IMR-90 (cell line): ENCODE measurements at regions not wholly inside any gene's neighbourhood (a gene's known extent, or its start where the extent isn't known, plus 50 kb on each side); places are given as distances from the start of the nearest gene placed in this dataset.

Source experiments
- ATAC-seq: fragments of 200-7000 bp; cut with Tn5 transposase; 2 replicates; pipeline ENCODE4 v1.9.1; 2020; ENCODE audit warnings: low read depth, mild to moderate bottlenecking, moderate library complexity
- BruUV-seq: library from RNA; stranded (reverse); fragments of 400-500 nt; replicated peaks from 2 replicates; lab custom pipeline; 2021; lab: Mats Ljungman, UMichigan
- CTCF ChIA-PET: fragments of 300-600 bp; formaldehyde crosslinking; extraction: SDS; loops from one replicate; lab custom pipeline; 2021; ENCODE audit warnings: antibody characterized with exemption; lab: Yijun Ruan, JAX
- POLR2A ChIA-PET: fragments of 300-600 bp; sonication (Branson Sonifier 250); formaldehyde crosslinking; loops from one replicate; lab custom pipeline; 2022; ENCODE audit warnings: antibody characterized with exemption; ENCODE audit not compliant: unreplicated experiment; lab: Charles Lee
- DNase-seq: peaks from one replicate; pipeline ENCODE4 v3.0.0; 2013
- H2AFZ ChIP-seq: replicated peaks from 2 replicates; pipeline ENCODE3; 2013; ENCODE audit warnings: low read length, mild to moderate bottlenecking; ENCODE audit not compliant: poor library complexity
- H2AK5ac ChIP-seq: 2 replicates; pipeline ENCODE4 v1.6.1; 2013; ENCODE audit warnings: low read depth, low read length, inconsistent platforms
- H2AK9ac ChIP-seq: replicated peaks from 2 replicates; pipeline ENCODE3; 2013; ENCODE audit warnings: mild to moderate bottlenecking, low read depth, low read length, moderate library complexity; ENCODE audit not compliant: poor library complexity
- H2BK120ac ChIP-seq: 2 replicates; pipeline ENCODE4 v1.6.1; 2013; ENCODE audit warnings: low read depth, low read length, inconsistent platforms
- H2BK15ac ChIP-seq: 3 replicates; pipeline ENCODE4 v1.6.1; 2013; ENCODE audit warnings: low read depth, low read length, inconsistent platforms
- H2BK20ac ChIP-seq: 2 replicates; pipeline ENCODE4 v1.6.1; 2013; ENCODE audit warnings: low read depth, mild to moderate bottlenecking, inconsistent platforms, low read length, moderate library complexity
- H2BK5ac ChIP-seq: 2 replicates; pipeline ENCODE4 v1.6.1; 2013; ENCODE audit warnings: mild to moderate bottlenecking, low read depth, low read length, inconsistent platforms; ENCODE audit not compliant: poor library complexity, severe bottlenecking
- H3K14ac ChIP-seq: replicated peaks from 2 replicates; pipeline ENCODE4 v1.6.1; 2013; ENCODE audit warnings: low read depth, low read length, inconsistent platforms
- H3K18ac ChIP-seq: 2 replicates; pipeline ENCODE4 v1.6.1; 2013; ENCODE audit warnings: low read depth, low read length, control low read depth
- H3K23ac ChIP-seq: 2 replicates; pipeline ENCODE4 v1.6.1; 2013; ENCODE audit warnings: low read depth, low read length, inconsistent platforms
- H3K27ac ChIP-seq: 2 replicates; pipeline ENCODE4 v1.5.1; 2013; ENCODE audit warnings: mild to moderate bottlenecking, control low read depth, low read length; ENCODE audit not compliant: insufficient read depth
- H3K27me3 ChIP-seq: 2 replicates; pipeline ENCODE4 v1.6.1; 2013; ENCODE audit warnings: low read length; ENCODE audit not compliant: control insufficient read depth, insufficient read depth
- H3K36me3 ChIP-seq: 2 replicates; pipeline ENCODE4 v1.6.1; 2013; ENCODE audit warnings: low read length, mixed read lengths; ENCODE audit not compliant: control insufficient read depth, insufficient read depth
- H3K4ac ChIP-seq: 2 replicates; pipeline ENCODE4 v1.6.1; 2013; ENCODE audit warnings: low read depth, low read length, inconsistent platforms
- H3K4me1 ChIP-seq: 2 replicates; pipeline ENCODE4 v1.6.1; 2013; ENCODE audit warnings: low read length, mixed read lengths; ENCODE audit not compliant: control insufficient read depth, insufficient read depth
- H3K4me2 ChIP-seq: 2 replicates; pipeline ENCODE4 v1.6.1; 2013; ENCODE audit warnings: low read depth, mild to moderate bottlenecking, control low read depth, low read length, moderate library complexity
- H3K4me3 ChIP-seq: 2 replicates; pipeline ENCODE4 v1.5.1; 2013; ENCODE audit warnings: low read depth, mild to moderate bottlenecking, control low read depth, low read length, moderate library complexity; ENCODE audit not compliant: insufficient read depth
- H3K56ac ChIP-seq: 2 replicates; pipeline ENCODE4 v1.6.1; 2013; ENCODE audit warnings: low read length, inconsistent platforms; ENCODE audit not compliant: insufficient read depth; ENCODE audit errors: extremely low read depth
- H3K79me1 ChIP-seq, 2 experiments: 2 replicates each; pipeline ENCODE4 v1.6.1; 2013; ENCODE audit warnings: low read length in 2 of 2, inconsistent platforms in 1 of 2, low read depth in 1 of 2
- H3K9ac ChIP-seq: 2 replicates; pipeline ENCODE4 v1.6.1; 2013; ENCODE audit warnings: low read depth, low read length, control low read depth
- H3K9me1 ChIP-seq: 2 replicates; pipeline ENCODE4 v1.6.1; 2013; ENCODE audit warnings: low read length, inconsistent platforms; ENCODE audit not compliant: insufficient read depth
- H3K9me3 ChIP-seq: 2 replicates; pipeline ENCODE4 v1.6.1; 2013; ENCODE audit warnings: low read length; ENCODE audit not compliant: control insufficient read depth, insufficient read depth
- H4K20me1 ChIP-seq: 2 replicates; pipeline ENCODE4 v1.6.1; 2013; ENCODE audit warnings: low read length, inconsistent platforms; ENCODE audit not compliant: insufficient read depth
- H4K5ac ChIP-seq: 2 replicates; pipeline ENCODE4 v1.6.1; 2013; ENCODE audit warnings: mild to moderate bottlenecking, low read depth, low read length, control low read depth
- H4K8ac ChIP-seq, 2 experiments: 2 replicates each; pipeline ENCODE4 v1.6.1; 2013; ENCODE audit warnings: low read depth in 2 of 2, low read length in 2 of 2, control low read depth in 1 of 2, inconsistent platforms in 1 of 2
- H4K91ac ChIP-seq: 2 replicates; pipeline ENCODE4 v1.6.1; 2013; ENCODE audit warnings: low read depth, low read length, inconsistent platforms; ENCODE audit not compliant: insufficient read depth
- BHLHE40 ChIP-seq: fragments of 150-350 bp; IDR thresholded peaks from 2 replicates; pipeline ENCODE4 v1.6.1; 2016; ENCODE audit warnings: mild to moderate bottlenecking, low read depth, low read length
- CEBPB ChIP-seq: IDR thresholded peaks from 2 replicates; pipeline ENCODE4 v1.6.1; 2012; ENCODE audit warnings: low read depth, low read length, improper control_type of control experiment
- CHD1 ChIP-seq: IDR thresholded peaks from 2 replicates; pipeline ENCODE4 v1.6.1; 2012; ENCODE audit warnings: low read depth, low read length, improper control_type of control experiment
- FOS ChIP-seq: fragments of 150-350 bp; IDR thresholded peaks from 2 replicates; pipeline ENCODE4 v1.6.1; 2016; ENCODE audit warnings: low read depth, low read length
- MAFK ChIP-seq: IDR thresholded peaks from 2 replicates; pipeline ENCODE4 v1.6.1; 2012; ENCODE audit warnings: low read depth, low read length, improper control_type of control experiment
- MAZ ChIP-seq: IDR thresholded peaks from 2 replicates; pipeline ENCODE4 v1.6.1; 2012; ENCODE audit warnings: low read depth, mild to moderate bottlenecking, low read length, improper control_type of control experiment, moderate library complexity, borderline replicate concordance
- MXI1 ChIP-seq: IDR thresholded peaks from 2 replicates; pipeline ENCODE4 v1.6.1; 2012; ENCODE audit warnings: low read depth, mild to moderate bottlenecking, low read length, moderate library complexity, borderline replicate concordance
- NFE2L2 ChIP-seq: fragments of 150-350 bp; IDR thresholded peaks from 2 replicates; pipeline ENCODE4 v1.6.1; 2016; ENCODE audit warnings: low read depth, mild to moderate bottlenecking, low read length
- POLR2A ChIP-seq: IDR thresholded peaks from 2 replicates; pipeline ENCODE4 v1.6.1; 2012; ENCODE audit warnings: mild to moderate bottlenecking, low read depth, low read length
- RAD21 ChIP-seq: IDR thresholded peaks from 2 replicates; pipeline ENCODE4 v1.6.1; 2012; ENCODE audit warnings: low read length, improper control_type of control experiment
- RCOR1 ChIP-seq: IDR thresholded peaks from 2 replicates; pipeline ENCODE4 v1.6.1; 2012; ENCODE audit warnings: mild to moderate bottlenecking, low read length, improper control_type of control experiment; ENCODE audit not compliant: insufficient replicate concordance
- RFX5 ChIP-seq: IDR thresholded peaks from 2 replicates; pipeline ENCODE4 v1.8.0; 2012; ENCODE audit warnings: low read depth, mild to moderate bottlenecking, low read length, moderate library complexity
- SMC3 ChIP-seq: fragments of 150-350 bp; IDR thresholded peaks from 2 replicates; pipeline ENCODE4 v1.6.1; 2016; ENCODE audit warnings: low read depth, mild to moderate bottlenecking, antibody characterized with exemption, low read length, moderate library complexity
- WGBS, 2 experiments: methylation state at CpG; one replicate each; pipeline versions ENCODE4 v1.1.5 to v1.1.7; 2013; ENCODE audit warnings: missing lambda C conversion rate in 2 of 2; ENCODE audit not compliant: insufficient read length in 1 of 2; ENCODE audit errors: extremely low coverage in 2 of 2; 5-methylcytosine and 5-hydroxymethylcytosine counted together
- dilution Hi-C: fragments of 300-500 bp; cut with HindIII; formaldehyde crosslinking; loops from one replicate; pipeline ENCODE4 v1.14.3; 2018; ENCODE audit warnings: low sequenced_read_pairs; ENCODE audit not compliant: unreplicated experiment
- in situ Hi-C: fragments of 300-500 bp; cut with MboI; formaldehyde crosslinking; loops from 3 replicates; pipeline ENCODE4 v1.14.3; 2019; ENCODE audit warnings: low sequenced_read_pairs, inconsistent platforms, mixed read lengths
- intact Hi-C: fragments of 100-400 bp; cut with micrococcal nuclease; formaldehyde crosslinking; loops from 2 replicates; pipeline ENCODE4 v1.10.0; 2022
- TF ChIP-seq, protein P1 (sequence below): conservative IDR thresholded peaks from 2 replicates; pipeline ENCODE4 v1.5.1; 2012; ENCODE audit warnings: mild to moderate bottlenecking, low read depth, low read length, improper control_type of control experiment
- TF ChIP-seq, protein P2 (sequence below): fragments of 150-350 bp; IDR thresholded peaks from 2 replicates; pipeline ENCODE4 v1.6.1; 2017; ENCODE audit warnings: mild to moderate bottlenecking, antibody characterized with exemption, low read length, low read depth
- TF ChIP-seq, protein P3 (sequence below): fragments of 150-350 bp; IDR thresholded peaks from 2 replicates; pipeline ENCODE4 v1.6.1; 2016; ENCODE audit warnings: low read depth, mild to moderate bottlenecking, low read length, moderate library complexity, borderline replicate concordance

DNA sequence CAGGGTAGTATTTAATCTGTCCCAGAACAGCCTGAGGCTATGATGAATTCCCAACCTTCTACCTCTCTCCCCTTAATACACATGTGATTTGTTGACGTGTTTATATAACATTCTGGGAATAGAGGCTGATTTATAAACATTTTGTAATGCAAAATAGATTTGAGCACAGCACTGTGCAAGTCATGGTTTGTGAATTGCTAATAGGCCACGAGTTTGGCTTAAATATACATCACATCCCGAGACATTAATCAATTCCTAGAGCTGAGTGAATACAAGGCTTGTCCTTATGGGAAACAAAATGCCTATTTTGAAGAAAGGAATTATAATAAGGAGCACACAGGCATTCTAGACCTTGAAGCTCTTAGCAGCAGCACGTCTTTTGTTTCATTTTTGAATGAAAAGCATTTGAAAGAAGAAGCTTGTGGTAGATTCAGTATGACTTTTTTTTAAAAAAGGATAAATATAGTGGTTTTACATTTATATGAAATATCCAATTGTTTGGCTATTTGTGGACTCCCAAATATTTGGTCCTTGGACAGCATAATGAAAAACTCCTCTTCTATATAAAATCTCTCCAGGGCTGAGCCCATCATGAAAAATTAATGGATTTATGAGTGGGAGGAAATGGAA lies 116.4 kb downstream of the SLC17A6 start:
- ChIA-PET POLR2A (interaction anchor here (0.6 to 0.7 kb wide), 2 partner anchors 53 to 234 kb away, joined by 3 read pairs; no protein-coding TSS in a partner anchor), CTCF (interaction anchor here (1.2 kb wide), 1 partner anchor 19 kb away, joined by 3 read pairs; no protein-coding TSS in a partner anchor)
- intact Hi-C loops: no loop called here
- no peak overlapping the region for H2AK5ac ChIP-seq
- no peaks in the 10 kb centered on the region for H4K20me1 ChIP-seq
- H3K9me1 ChIP-seq: no peaks in the 10 kb centered on the region; the same call in 1 of the 2 replicates
- no peak overlapping the region for H4K91ac ChIP-seq
- H2BK5ac ChIP-seq: no peak overlapping the region
- H3K27ac ChIP-seq: no peak overlapping the region
- H3K23ac ChIP-seq: no peak overlapping the region
- in situ Hi-C loops: no loop called here
- DNase-seq: peak; percentile 42
- no peaks in the 10 kb centered on the region for H3K79me1 ChIP-seq
- no peak overlapping the region for H2BK120ac ChIP-seq
- H3K4me2 ChIP-seq: peak overlapping the region; percentile 71; the same call in 1 of the 2 replicates
- no peak overlapping the region for H2BK15ac ChIP-seq
- no peak overlapping the region for H3K14ac ChIP-seq
- H3K4me3 ChIP-seq: no peak overlapping the region
- no peak overlapping the region for H2AK9ac ChIP-seq
- H3K27me3 ChIP-seq: no peaks in the 10 kb centered on the region
- no peak overlapping the region for H2BK20ac ChIP-seq
- TF ChIP-seq RCOR1 (no peak), MAFK (no peak), POLR2A (no peak), CEBPB (no peak), BHLHE40 (no peak), SMC3 (no peak), NFE2L2 (no peak), CHD1 (no peak), MXI1 (no peak), FOS (no peak), RFX5 (no peak), RAD21 (no peak), MAZ (no peak)
- TF ChIP-seq, protein P1, sequence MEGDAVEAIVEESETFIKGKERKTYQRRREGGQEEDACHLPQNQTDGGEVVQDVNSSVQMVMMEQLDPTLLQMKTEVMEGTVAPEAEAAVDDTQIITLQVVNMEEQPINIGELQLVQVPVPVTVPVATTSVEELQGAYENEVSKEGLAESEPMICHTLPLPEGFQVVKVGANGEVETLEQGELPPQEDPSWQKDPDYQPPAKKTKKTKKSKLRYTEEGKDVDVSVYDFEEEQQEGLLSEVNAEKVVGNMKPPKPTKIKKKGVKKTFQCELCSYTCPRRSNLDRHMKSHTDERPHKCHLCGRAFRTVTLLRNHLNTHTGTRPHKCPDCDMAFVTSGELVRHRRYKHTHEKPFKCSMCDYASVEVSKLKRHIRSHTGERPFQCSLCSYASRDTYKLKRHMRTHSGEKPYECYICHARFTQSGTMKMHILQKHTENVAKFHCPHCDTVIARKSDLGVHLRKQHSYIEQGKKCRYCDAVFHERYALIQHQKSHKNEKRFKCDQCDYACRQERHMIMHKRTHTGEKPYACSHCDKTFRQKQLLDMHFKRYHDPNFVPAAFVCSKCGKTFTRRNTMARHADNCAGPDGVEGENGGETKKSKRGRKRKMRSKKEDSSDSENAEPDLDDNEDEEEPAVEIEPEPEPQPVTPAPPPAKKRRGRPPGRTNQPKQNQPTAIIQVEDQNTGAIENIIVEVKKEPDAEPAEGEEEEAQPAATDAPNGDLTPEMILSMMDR: no peak
- TF ChIP-seq, protein P2, sequence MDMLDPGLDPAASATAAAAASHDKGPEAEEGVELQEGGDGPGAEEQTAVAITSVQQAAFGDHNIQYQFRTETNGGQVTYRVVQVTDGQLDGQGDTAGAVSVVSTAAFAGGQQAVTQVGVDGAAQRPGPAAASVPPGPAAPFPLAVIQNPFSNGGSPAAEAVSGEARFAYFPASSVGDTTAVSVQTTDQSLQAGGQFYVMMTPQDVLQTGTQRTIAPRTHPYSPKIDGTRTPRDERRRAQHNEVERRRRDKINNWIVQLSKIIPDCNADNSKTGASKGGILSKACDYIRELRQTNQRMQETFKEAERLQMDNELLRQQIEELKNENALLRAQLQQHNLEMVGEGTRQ: no peak
- TF ChIP-seq, protein P3, sequence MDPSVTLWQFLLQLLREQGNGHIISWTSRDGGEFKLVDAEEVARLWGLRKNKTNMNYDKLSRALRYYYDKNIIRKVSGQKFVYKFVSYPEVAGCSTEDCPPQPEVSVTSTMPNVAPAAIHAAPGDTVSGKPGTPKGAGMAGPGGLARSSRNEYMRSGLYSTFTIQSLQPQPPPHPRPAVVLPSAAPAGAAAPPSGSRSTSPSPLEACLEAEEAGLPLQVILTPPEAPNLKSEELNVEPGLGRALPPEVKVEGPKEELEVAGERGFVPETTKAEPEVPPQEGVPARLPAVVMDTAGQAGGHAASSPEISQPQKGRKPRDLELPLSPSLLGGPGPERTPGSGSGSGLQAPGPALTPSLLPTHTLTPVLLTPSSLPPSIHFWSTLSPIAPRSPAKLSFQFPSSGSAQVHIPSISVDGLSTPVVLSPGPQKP: no peak
- 0 out of 2 replicates have a peak, but pooled peaks cover 1% of the 10 kb centered on the region for H3K4me1 ChIP-seq
- H3K36me3 ChIP-seq: no peaks in the 10 kb centered on the region
- no peak overlapping the region; the same call in 1 of the 2 replicates for H4K5ac ChIP-seq
- no TSS peak for BruUV-seq
- no peak overlapping the region for H3K4ac ChIP-seq
- no CpG with 5 or more reads among the region's 4 CpGs for WGBS, 2 experiments
- peak overlapping the region; percentile 70; the same call in 1 of the 2 replicates for H3K18ac ChIP-seq
- no peak overlapping the region for H2AFZ ChIP-seq
- no peak overlapping the region for H4K8ac ChIP-seq
- no peak overlapping the region for H3K9ac ChIP-seq
- no peaks in the 10 kb centered on the region; the same call in 1 of the 2 replicates for H3K9me3 ChIP-seq
- H3K56ac ChIP-seq: no peak overlapping the region
- no peak for ATAC-seq
- dilution Hi-C loops: no loop called here
